Choroid plexus epithelial cell (primary cell): ENCODE measurements at regions not wholly inside any gene's neighbourhood (a gene's known extent, or its start where the extent isn't known, plus 50 kb on each side); places are given as distances from the start of the nearest gene placed in this dataset.
A peak's percentile ranks its signal among the peaks of the same experiment; 100 is the strongest.

Experiments used
- DNase-seq: peaks from one replicate; pipeline ENCODE4 v3.0.0-alpha.2; 2010; ENCODE audit warnings: low read depth
- H3K4me3 ChIP-seq: 2 replicates; pipeline ENCODE4 v1.5.1; 2011; ENCODE audit warnings: low read depth, mild to moderate bottlenecking, control low read depth, low read length, moderate library complexity
- TF ChIP-seq, protein P1 (sequence below): conservative IDR thresholded peaks from 2 replicates; pipeline ENCODE4 v1.5.1; 2011; ENCODE audit warnings: low read depth, mild to moderate bottlenecking, control low read depth, inconsistent platforms, low read length, moderate library complexity

DNA sequence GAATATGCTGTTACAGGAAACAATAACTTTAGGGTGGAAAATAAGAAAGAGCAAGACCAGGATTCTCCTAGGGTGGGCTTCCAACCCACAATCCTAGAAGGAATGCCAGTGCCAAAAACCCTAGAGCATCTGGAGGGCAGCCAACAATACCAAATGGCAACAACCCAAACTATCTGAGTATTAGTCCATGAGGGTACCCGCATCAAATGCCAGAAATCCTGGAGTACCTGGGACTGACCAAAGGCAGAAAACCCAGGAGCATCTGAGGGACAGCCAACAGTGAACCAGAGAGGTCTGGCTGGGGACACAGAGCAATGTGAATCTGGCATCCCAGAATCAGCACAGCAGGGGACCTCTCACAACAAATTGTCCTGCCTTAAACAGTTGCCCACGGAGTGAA is 126.3 kb downstream of the SCG2 start:
- DNase-seq, result no peak
- TF ChIP-seq, protein P1, sequence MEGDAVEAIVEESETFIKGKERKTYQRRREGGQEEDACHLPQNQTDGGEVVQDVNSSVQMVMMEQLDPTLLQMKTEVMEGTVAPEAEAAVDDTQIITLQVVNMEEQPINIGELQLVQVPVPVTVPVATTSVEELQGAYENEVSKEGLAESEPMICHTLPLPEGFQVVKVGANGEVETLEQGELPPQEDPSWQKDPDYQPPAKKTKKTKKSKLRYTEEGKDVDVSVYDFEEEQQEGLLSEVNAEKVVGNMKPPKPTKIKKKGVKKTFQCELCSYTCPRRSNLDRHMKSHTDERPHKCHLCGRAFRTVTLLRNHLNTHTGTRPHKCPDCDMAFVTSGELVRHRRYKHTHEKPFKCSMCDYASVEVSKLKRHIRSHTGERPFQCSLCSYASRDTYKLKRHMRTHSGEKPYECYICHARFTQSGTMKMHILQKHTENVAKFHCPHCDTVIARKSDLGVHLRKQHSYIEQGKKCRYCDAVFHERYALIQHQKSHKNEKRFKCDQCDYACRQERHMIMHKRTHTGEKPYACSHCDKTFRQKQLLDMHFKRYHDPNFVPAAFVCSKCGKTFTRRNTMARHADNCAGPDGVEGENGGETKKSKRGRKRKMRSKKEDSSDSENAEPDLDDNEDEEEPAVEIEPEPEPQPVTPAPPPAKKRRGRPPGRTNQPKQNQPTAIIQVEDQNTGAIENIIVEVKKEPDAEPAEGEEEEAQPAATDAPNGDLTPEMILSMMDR, result no peak
- H3K4me3 ChIP-seq, result no peak overlapping the region

DNA sequence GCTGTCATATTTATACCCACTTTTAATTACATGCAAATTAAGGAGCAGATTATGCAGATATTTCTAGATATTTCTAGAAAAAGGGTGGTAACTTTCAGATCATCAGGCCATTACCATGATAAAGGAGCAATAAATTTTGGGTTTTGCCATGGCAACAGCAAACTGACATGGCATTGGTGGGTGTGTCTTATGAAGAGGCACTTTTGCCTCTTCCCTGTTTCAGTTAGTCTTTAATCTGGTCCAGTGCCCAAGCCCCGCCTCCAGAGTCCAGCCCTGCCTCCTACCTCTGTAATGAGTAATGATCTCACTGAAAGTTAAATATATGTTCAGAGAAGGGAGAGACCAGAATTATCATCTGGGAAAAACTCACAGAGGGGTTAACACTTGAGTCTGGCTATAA is 124.8 kb downstream of the SCG2 start:
- H3K4me3 ChIP-seq, result no peak overlapping the region
- DNase-seq, result peak; percentile 33
- TF ChIP-seq, protein P1, result no peak

GRCh38 chr2:223481486-223481885 is 120.7 kb downstream of the SCG2 start:
- TF ChIP-seq, protein P1, result no peak
- no peak overlapping the region for H3K4me3 ChIP-seq
- no peak for DNase-seq

DNA sequence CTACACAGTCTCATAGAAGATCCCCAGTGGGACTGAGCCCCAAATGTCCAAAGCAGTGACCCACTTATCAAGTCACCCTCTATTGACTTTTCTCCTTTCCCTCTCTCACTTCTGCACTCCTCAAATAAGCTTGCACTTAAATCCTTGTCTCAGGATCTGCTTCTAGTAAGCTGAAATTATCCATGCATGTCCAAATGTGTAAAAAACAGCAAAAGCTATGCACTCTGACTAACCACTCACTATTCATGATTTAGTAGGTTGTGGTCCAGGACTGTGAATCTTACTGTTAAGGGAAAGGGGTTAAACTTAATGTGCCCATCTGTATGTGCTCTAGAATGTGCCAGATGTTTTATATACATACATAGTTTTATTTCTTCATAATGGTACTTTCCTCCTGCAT is 115.4 kb downstream of the SCG2 start:
- TF ChIP-seq, protein P1, result no peak

GRCh38 chr2:223487214-223487846 is 114.8 kb downstream of the SCG2 start:
- no peak overlapping the region for H3K4me3 ChIP-seq
- DNase-seq, result no peak
- TF ChIP-seq, protein P1, result no peak

More for the DNA sequence above, 115.4 kb downstream of the SCG2 start:
- no peak for DNase-seq
- no peak overlapping the region for H3K4me3 ChIP-seq

GRCh38 chr2:223488814-223489213 is 113.3 kb downstream of the SCG2 start:
- DNase-seq, result peak; percentile 62
- TF ChIP-seq, protein P1, result no peak
- no peak overlapping the region for H3K4me3 ChIP-seq

- TF ChIP-seq, protein P1, result no peak
- DNase-seq, result no peak
- H3K4me3 ChIP-seq, result no peak overlapping the region
Measured at GRCh38 chr2:223494496-223494895, 107.7 kb downstream of the SCG2 start.
